Upper lobe of left lung (tissue), 6 donors: ENCODE measurements at regions not wholly inside any gene's neighbourhood (a gene's known extent, or its start where the extent isn't known, plus 50 kb on each side); places are given as distances from the start of the nearest gene placed in this dataset.

ENCODE experiments used
- ATAC-seq, 2 donors: fragments of 200-7000 bp; cut with Tn5 transposase; one replicate each; pipeline ENCODE4 v1.9.1; 2022; ENCODE audit warnings: mild to moderate bottlenecking in 2 of 2, moderate library complexity in 2 of 2; ENCODE audit not compliant: low FRiP score in 2 of 2
- DNase-seq, 2 donors: peaks; one replicate each; pipeline ENCODE4 v3.0.0-alpha.2; 2019 to 2020
- H3K27ac ChIP-seq, 4 donors: fragments of 200-600 bp; sonication (generic); one replicate each; pipeline ENCODE4 v1.5.1; 2016 to 2019
- H3K27me3 ChIP-seq, 4 donors: fragments of 200-600 bp; sonication (generic); one replicate each; pipeline ENCODE4 v1.5.1; 2017 to 2019
- H3K36me3 ChIP-seq, 4 donors: fragments of 200-600 bp; sonication (generic); one replicate each; pipeline ENCODE4 v1.5.1; 2016 to 2019
- H3K4me1 ChIP-seq, 4 donors: fragments of 200-600 bp; sonication (generic); one replicate each; pipeline ENCODE4 v1.5.1; 2018 to 2019
- H3K4me3 ChIP-seq, 4 donors: fragments of 200-600 bp; sonication (generic); one replicate each; pipeline ENCODE4 v1.5.1; 2017 to 2019; ENCODE audit warnings: mild to moderate bottlenecking in 2 of 4, moderate library complexity in 1 of 4
- H3K9me3 ChIP-seq, 4 donors: fragments of 200-600 bp; sonication (generic); one replicate each; pipeline ENCODE4 v1.5.1; 2018 to 2019
- CTCF ChIP-seq, 6 experiments: fragments of 450-650 bp in 4 of 6; fragments of 200-600 bp in 2 of 6; sonication (generic) in 2 of 6; IDR thresholded peaks; one replicate each; pipeline ENCODE4 v1.5.1; 2016 to 2019; ENCODE audit warnings: antibody characterized with exemption in 6 of 6
- EP300 ChIP-seq, 4 donors: sonication (generic); formaldehyde crosslinking; IDR thresholded peaks; one replicate each; pipeline ENCODE4 v1.5.1; 2017; ENCODE audit warnings: antibody characterized with exemption in 4 of 4, control low read depth in 2 of 4
- POLR2A ChIP-seq, 4 donors: fragments of 450-650 bp; IDR thresholded peaks; one replicate each; pipeline ENCODE4 v1.5.1; 2016 to 2017; ENCODE audit warnings: antibody characterized with exemption in 4 of 4, mild to moderate bottlenecking in 2 of 4
- POLR2AphosphoS5 ChIP-seq, 2 donors: sonication (generic); formaldehyde crosslinking; IDR thresholded peaks; one replicate each; pipeline ENCODE4 v1.5.1; 2017; ENCODE audit warnings: antibody characterized with exemption in 2 of 2
- WGBS, 2 donors: methylation state at CpG; one replicate each; pipeline ENCODE4 v1.1.5; 2017 to 2018; 5-methylcytosine and 5-hydroxymethylcytosine counted together
- donor health status: DM: no; HTN: no; CAD: no; lungs with moderate emphysema.
- donor health status: DM: no; HTN: yes; CAD: no; lungs with severe emphysema.

- no peak for TF ChIP-seq POLR2AphosphoS5 (IDR thresholded peaks at IDR 0.05)
- TF ChIP-seq CTCF (IDR thresholded peaks at IDR 0.05) = no peak
- no peak for TF ChIP-seq POLR2A (IDR thresholded peaks at IDR 0.05)
- TF ChIP-seq EP300 (IDR thresholded peaks at IDR 0.05) = no peak
- no peak overlapping the region for H3K4me3 ChIP-seq
- no peaks in the 10 kb centered on the region for H3K36me3 ChIP-seq
- WGBS, 2 donors = 67% methylated on average over 1 of the region's 1 CpG; no CpG with 5 or more reads in 1 of the 2 donors
- no peak for DNase-seq
- no peaks in the 10 kb centered on the region for H3K4me1 ChIP-seq
- H3K27ac ChIP-seq = no peak overlapping the region
- H3K9me3 ChIP-seq = peaks cover 0 to 9% (median 4%) of the 10 kb centered on the region in 4 donors
- no peaks in the 10 kb centered on the region for H3K27me3 ChIP-seq
- peak in 1 of 2 donors; percentile 53 for ATAC-seq
Observed at GRCh38 chr11:96472085-96472484, 82.3 kb downstream of the JRKL start.

GRCh38 chr11:96474263-96474662 lies 84.5 kb downstream of the JRKL start:
- Histone ChIP-seq H3K4me1 (no peaks in the 10 kb centered on the region), H3K9me3 (peaks cover 0 to 9% (median 4%) of the 10 kb centered on the region in 4 donors), H3K27ac (no peak overlapping the region), H3K27me3 (no peaks in the 10 kb centered on the region), H3K36me3 (no peaks in the 10 kb centered on the region), H3K4me3 (no peak overlapping the region)
- WGBS, 2 donors = 94 to 100% methylated on average over 1 of the region's 1 CpG
- TF ChIP-seq EP300 (IDR thresholded peaks at IDR 0.05) (no peak), POLR2A (IDR thresholded peaks at IDR 0.05) (no peak), POLR2AphosphoS5 (IDR thresholded peaks at IDR 0.05) (no peak), CTCF (IDR thresholded peaks at IDR 0.05) (no peak)
- no peak for DNase-seq
- no peak for ATAC-seq

GRCh38 chr11:96481204-96481603 lies 91.4 kb downstream of the JRKL start:
- Histone ChIP-seq H3K9me3 (no peaks in the 10 kb centered on the region), H3K4me1 (peaks cover 0 to 9% (median 3%) of the 10 kb centered on the region in 4 donors), H3K36me3 (no peaks in the 10 kb centered on the region), H3K27me3 (no peaks in the 10 kb centered on the region), H3K4me3 (no peak overlapping the region), H3K27ac (no peak overlapping the region)
- WGBS, 2 donors = 37 to 38% methylated on average over 1 of the region's 1 CpG
- TF ChIP-seq CTCF (IDR thresholded peaks at IDR 0.05) (no peak), POLR2AphosphoS5 (IDR thresholded peaks at IDR 0.05) (no peak), POLR2A (IDR thresholded peaks at IDR 0.05) (no peak), EP300 (IDR thresholded peaks at IDR 0.05) (no peak)
- DNase-seq = no peak
- ATAC-seq = no peak

- DNase-seq = no peak
- Histone ChIP-seq H3K4me1 (peaks cover 0 to 9% (median 4%) of the 10 kb centered on the region in 4 donors), H3K27me3 (no peaks in the 10 kb centered on the region), H3K27ac (no peak overlapping the region), H3K9me3 (no peaks in the 10 kb centered on the region), H3K36me3 (no peaks in the 10 kb centered on the region), H3K4me3 (no peak overlapping the region)
- WGBS, 2 donors = 50 to 61% methylated on average over 1 of the region's 1 CpG
- TF ChIP-seq CTCF (IDR thresholded peaks at IDR 0.05) (no peak), EP300 (IDR thresholded peaks at IDR 0.05) (no peak), POLR2A (IDR thresholded peaks at IDR 0.05) (no peak), POLR2AphosphoS5 (IDR thresholded peaks at IDR 0.05) (no peak)
- no peak for ATAC-seq
Observed at GRCh38 chr11:96481771-96482170, 92.0 kb downstream of the JRKL start.

- H3K9me3 ChIP-seq = no peaks in the 10 kb centered on the region
- 80 to 95% methylated on average over 2 of the region's 2 CpGs for WGBS, 2 donors
- H3K27me3 ChIP-seq = no peaks in the 10 kb centered on the region
- H3K36me3 ChIP-seq = no peaks in the 10 kb centered on the region
- no peak overlapping the region for H3K4me3 ChIP-seq
- no peak for DNase-seq
- ATAC-seq = no peak
- peaks cover 1 to 11% (median 6%) of the 10 kb centered on the region in 4 donors for H3K4me1 ChIP-seq
- no peak overlapping the region for H3K27ac ChIP-seq
- TF ChIP-seq EP300 (IDR thresholded peaks at IDR 0.05) = no peak
- TF ChIP-seq POLR2AphosphoS5 (IDR thresholded peaks at IDR 0.05) = no peak
- TF ChIP-seq POLR2A (IDR thresholded peaks at IDR 0.05) = no peak
- no peak for TF ChIP-seq CTCF (IDR thresholded peaks at IDR 0.05)
Observed at GRCh38 chr11:96482193-96482592, 92.4 kb downstream of the JRKL start.
